PC-3 (cell line): ENCODE measurements at regions not wholly inside any gene's neighbourhood (a gene's known extent, or its start where the extent isn't known, plus 50 kb on each side); places are given as distances from the start of the nearest gene placed in this dataset.

Experiments used
- ATAC-seq: fragments of 200-7000 bp; cut with Tn5 transposase; 2 replicates; pipeline ENCODE4 v1.9.1; 2020; ENCODE audit warnings: mild to moderate bottlenecking, moderate library complexity
- BruUV-seq: library from RNA; stranded (reverse); fragments of 400-500 nt; replicated peaks from 2 replicates; lab custom pipeline; 2021; lab: Mats Ljungman, UMichigan
- CTCF ChIA-PET: fragments of 300-600 bp; sonication (Branson Sonifier 250); formaldehyde crosslinking; loops from one replicate; lab custom pipeline; 2022; ENCODE audit warnings: antibody characterized with exemption; lab: Charles Lee
- POLR2A ChIA-PET: fragments of 300-600 bp; sonication (Branson Sonifier 250); formaldehyde crosslinking; loops from one replicate; lab custom pipeline; 2022; ENCODE audit warnings: antibody characterized with exemption; ENCODE audit not compliant: unreplicated experiment; lab: Charles Lee
- DNase-seq: peaks from one replicate; pipeline ENCODE4 v3.0.0-alpha.2; 2015
- H2AFZ ChIP-seq: fragments of 300-600 bp; sonication (generic); 2 replicates; pipeline ENCODE4 v1.6.0; 2016; ENCODE audit warnings: antibody characterized with exemption, low read length
- H3F3A ChIP-seq: fragments of 300-600 bp; sonication (generic); one replicate; pipeline ENCODE4 v1.6.0; 2017; ENCODE audit warnings: antibody characterized with exemption, low read length, control low read depth, mild to moderate bottlenecking; ENCODE audit not compliant: unreplicated experiment
- H3K27ac ChIP-seq: fragments of 300-600 bp; sonication (generic); 2 replicates; pipeline ENCODE4 v1.5.1; 2016; ENCODE audit warnings: mild to moderate bottlenecking, low read length
- H3K27me3 ChIP-seq: fragments of 300-600 bp; sonication (generic); 2 replicates; pipeline ENCODE4 v1.6.1; 2016; ENCODE audit warnings: low read length, mixed read lengths
- H3K36me3 ChIP-seq: fragments of 300-600 bp; sonication (generic); 2 replicates; pipeline ENCODE4 v1.6.1; 2016; ENCODE audit warnings: low read depth, mixed run types, low read length, mixed read lengths
- H3K4me1 ChIP-seq: fragments of 300-600 bp; sonication (generic); 2 replicates; pipeline ENCODE4 v1.5.1; 2016; ENCODE audit warnings: low read length; ENCODE audit not compliant: insufficient read depth
- H3K4me2 ChIP-seq: fragments of 300-600 bp; sonication (generic); 2 replicates; pipeline ENCODE4 v1.6.0; 2016; ENCODE audit warnings: low read length
- H3K4me3 ChIP-seq: fragments of 300-600 bp; sonication (generic); 2 replicates; pipeline ENCODE4 v1.5.1; 2016; ENCODE audit warnings: mild to moderate bottlenecking, low read length, mixed read lengths
- H3K79me2 ChIP-seq: fragments of 300-600 bp; sonication (generic); 2 replicates; pipeline ENCODE4 v1.6.1; 2017; ENCODE audit warnings: low read length, mixed read lengths
- H3K9ac ChIP-seq: fragments of 300-600 bp; sonication (generic); 2 replicates; pipeline ENCODE4 v1.6.0; 2016; ENCODE audit warnings: mild to moderate bottlenecking, low read length
- H3K9me2 ChIP-seq: fragments of 300-600 bp; sonication (generic); replicated peaks from 2 replicates; pipeline ENCODE4 v1.6.1; 2016; ENCODE audit warnings: mixed run types, low read length, mixed read lengths
- H3K9me3 ChIP-seq: fragments of 300-600 bp; sonication (generic); 2 replicates; pipeline ENCODE4 v1.6.1; 2016; ENCODE audit warnings: low read length, mixed read lengths
- H4K20me1 ChIP-seq: fragments of 300-600 bp; sonication (generic); 2 replicates; pipeline ENCODE4 v1.6.1; 2016; ENCODE audit warnings: low read length, mixed read lengths
- EZH2 ChIP-seq: fragments of 300-600 bp; sonication (generic); IDR thresholded peaks from one replicate; pipeline ENCODE4 v1.6.1; 2017; ENCODE audit warnings: antibody characterized with exemption, mild to moderate bottlenecking, low read length; ENCODE audit not compliant: unreplicated experiment
- EZH2phosphoT487 ChIP-seq: fragments of 300-600 bp; sonication (generic); IDR thresholded peaks from 2 replicates; pipeline ENCODE4 v1.6.1; 2018; ENCODE audit warnings: mild to moderate bottlenecking, antibody characterized with exemption, low read length, borderline replicate concordance
- intact Hi-C: fragments of 100-400 bp; cut with micrococcal nuclease; formaldehyde crosslinking; loops from 2 replicates; pipeline ENCODE4 v1.9.0; 2023
- TF ChIP-seq, protein P1 (sequence below): fragments of 300-600 bp; sonication (generic); conservative IDR thresholded peaks from 2 replicates; pipeline ENCODE4 v1.5.1; 2017; ENCODE audit warnings: antibody characterized with exemption, low read depth, mild to moderate bottlenecking, low read length

DNA sequence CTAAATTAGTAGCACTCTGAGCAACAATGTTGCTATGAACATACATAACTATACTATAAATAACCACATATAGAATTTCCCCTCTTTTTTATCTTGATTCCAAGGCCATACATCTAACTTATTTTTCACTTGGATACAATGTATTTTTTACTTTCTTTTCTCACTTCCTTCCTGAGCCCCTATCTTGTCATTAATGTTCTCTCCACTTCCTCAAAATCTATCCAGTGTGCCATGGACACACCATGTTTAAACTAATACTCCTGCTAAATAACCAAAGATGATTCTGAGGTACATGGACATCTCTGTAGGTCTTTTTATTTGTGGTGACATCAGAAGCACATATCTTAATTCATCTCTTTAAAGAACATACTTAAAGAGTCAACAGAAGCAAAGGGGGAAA lies 251.2 kb downstream of the C12orf42 start:
- no peak overlapping the region for H3K4me2 ChIP-seq
- POLR2A ChIA-PET, result no interaction called here

DNA sequence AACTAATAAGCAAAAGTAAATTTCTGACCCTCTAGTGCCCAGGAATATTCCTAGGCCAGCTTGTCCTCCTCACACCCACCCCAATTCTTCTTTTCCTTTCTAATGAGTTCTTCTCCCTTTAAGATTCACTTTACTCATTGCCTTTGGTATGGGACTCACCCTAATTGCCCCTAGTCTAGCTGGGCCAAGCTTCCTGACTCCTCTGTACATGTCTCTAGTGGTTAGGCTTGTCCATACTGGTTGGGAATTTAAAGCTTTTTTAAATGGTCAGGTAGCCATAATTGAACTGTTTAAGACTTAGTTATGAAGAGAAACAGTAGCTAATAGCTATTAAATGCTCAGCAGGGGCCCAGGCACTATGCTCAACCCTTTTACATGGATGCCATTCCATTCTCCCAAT lies 248.2 kb downstream of the C12orf42 start:
- Histone ChIP-seq H3F3A (no peaks in the 10 kb centered on the region), H3K9me2 (no peaks in the 10 kb centered on the region), H3K36me3 (no peaks in the 10 kb centered on the region), H3K9ac (no peak overlapping the region), H3K27me3 (peaks cover 9% of the 10 kb centered on the region; the same call in 1 of the 2 replicates), H4K20me1 (no peaks in the 10 kb centered on the region), H3K4me1 (no peaks in the 10 kb centered on the region), H3K9me3 (no peaks in the 10 kb centered on the region), H3K4me3 (no peak overlapping the region), H3K4me2 (no peak overlapping the region), H2AFZ (no peak overlapping the region), H3K79me2 (no peaks in the 10 kb centered on the region), H3K27ac (no peak overlapping the region)
- ChIA-PET CTCF (no interaction called here), POLR2A (no interaction called here)
- intact Hi-C loops, result no loop called here
- BruUV-seq, result no TSS peak
- ATAC-seq, result no peak
- DNase-seq, result no peak
- TF ChIP-seq, protein P1, sequence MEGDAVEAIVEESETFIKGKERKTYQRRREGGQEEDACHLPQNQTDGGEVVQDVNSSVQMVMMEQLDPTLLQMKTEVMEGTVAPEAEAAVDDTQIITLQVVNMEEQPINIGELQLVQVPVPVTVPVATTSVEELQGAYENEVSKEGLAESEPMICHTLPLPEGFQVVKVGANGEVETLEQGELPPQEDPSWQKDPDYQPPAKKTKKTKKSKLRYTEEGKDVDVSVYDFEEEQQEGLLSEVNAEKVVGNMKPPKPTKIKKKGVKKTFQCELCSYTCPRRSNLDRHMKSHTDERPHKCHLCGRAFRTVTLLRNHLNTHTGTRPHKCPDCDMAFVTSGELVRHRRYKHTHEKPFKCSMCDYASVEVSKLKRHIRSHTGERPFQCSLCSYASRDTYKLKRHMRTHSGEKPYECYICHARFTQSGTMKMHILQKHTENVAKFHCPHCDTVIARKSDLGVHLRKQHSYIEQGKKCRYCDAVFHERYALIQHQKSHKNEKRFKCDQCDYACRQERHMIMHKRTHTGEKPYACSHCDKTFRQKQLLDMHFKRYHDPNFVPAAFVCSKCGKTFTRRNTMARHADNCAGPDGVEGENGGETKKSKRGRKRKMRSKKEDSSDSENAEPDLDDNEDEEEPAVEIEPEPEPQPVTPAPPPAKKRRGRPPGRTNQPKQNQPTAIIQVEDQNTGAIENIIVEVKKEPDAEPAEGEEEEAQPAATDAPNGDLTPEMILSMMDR, result no peak
- TF ChIP-seq EZH2phosphoT487 (no peak), EZH2 (no peak)

More for the DNA sequence above, 251.2 kb downstream of the C12orf42 start:
- Histone ChIP-seq H3K27me3 (peaks cover 9% of the 10 kb centered on the region; the same call in 1 of the 2 replicates), H3K9me3 (no peaks in the 10 kb centered on the region), H4K20me1 (no peaks in the 10 kb centered on the region), H3K9ac (no peak overlapping the region), H3K27ac (no peak overlapping the region), H3F3A (no peaks in the 10 kb centered on the region), H3K9me2 (no peaks in the 10 kb centered on the region), H3K4me3 (no peak overlapping the region), H3K4me1 (no peaks in the 10 kb centered on the region), H3K79me2 (no peaks in the 10 kb centered on the region), H3K36me3 (no peaks in the 10 kb centered on the region), H2AFZ (no peak overlapping the region)
- TF ChIP-seq EZH2 (no peak), EZH2phosphoT487 (no peak)
- TF ChIP-seq, protein P1, result no peak
- ATAC-seq (no peak), DNase-seq (no peak)
- CTCF ChIA-PET, result no interaction called here
- BruUV-seq, result no TSS peak
- intact Hi-C loops, result no loop called here

DNA sequence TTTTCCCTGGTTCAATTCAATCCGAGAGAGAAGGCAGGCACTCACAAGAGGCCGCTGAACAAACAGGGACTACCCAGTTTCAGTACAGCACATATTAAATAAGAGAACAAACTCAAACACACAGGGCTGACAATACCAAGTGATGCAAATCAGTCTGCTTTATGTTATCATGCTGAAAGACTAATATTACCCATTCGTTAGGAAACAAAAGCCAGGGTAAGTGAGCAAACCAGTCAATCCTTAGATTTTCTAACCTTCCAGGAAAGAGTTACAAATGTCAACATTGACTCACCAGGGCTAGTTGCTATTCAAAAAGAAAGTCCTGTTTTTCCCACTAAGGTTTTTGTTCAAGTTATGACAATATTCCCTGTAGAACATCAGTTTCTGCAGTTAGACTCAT lies 246.2 kb downstream of the C12orf42 start:
- Histone ChIP-seq H3K9ac (no peak overlapping the region), H2AFZ (no peak overlapping the region), H3K4me2 (no peak overlapping the region), H3K9me2 (no peaks in the 10 kb centered on the region), H3K4me3 (no peak overlapping the region), H3K4me1 (no peaks in the 10 kb centered on the region), H3K27me3 (peaks cover 15% of the 10 kb centered on the region; the same call in 1 of the 2 replicates), H3K27ac (no peak overlapping the region), H4K20me1 (no peaks in the 10 kb centered on the region), H3K9me3 (no peaks in the 10 kb centered on the region), H3K79me2 (no peaks in the 10 kb centered on the region), H3F3A (no peaks in the 10 kb centered on the region), H3K36me3 (no peaks in the 10 kb centered on the region)
- no TSS peak for BruUV-seq
- POLR2A ChIA-PET, result no interaction called here
- ATAC-seq (no peak), DNase-seq (peak; percentile 11)
- intact Hi-C loops, result no loop called here
- TF ChIP-seq, protein P1, result no peak
- no peak for TF ChIP-seq EZH2phosphoT487
- TF ChIP-seq EZH2, result no peak
- CTCF ChIA-PET, result no interaction called here
